GM19035 (cell line): ENCODE measurements at regions not wholly inside any gene's neighbourhood (a gene's known extent, or its start where the extent isn't known, plus 50 kb on each side); places are given as distances from the start of the nearest gene placed in this dataset.
"Not testable (repeated sequence)": the region's sequence is repeated elsewhere in the genome, so short reads cannot be mapped to it uniquely, and the experiment has no call there.

Source experiments
- ATAC-seq: cut with Tn5 transposase; IDR thresholded peaks from one replicate; pipeline ENCODE4 v1.9.1; 2021; ENCODE audit not compliant: unreplicated experiment

- no peak for ATAC-seq
Observed at GRCh38 chr2:122266636-122267035, 511.2 kb downstream of the TSN start.

- no peak for ATAC-seq
Observed at GRCh38 chr2:122267947-122268346, 512.5 kb downstream of the TSN start.

- ATAC-seq = no peak
Observed at GRCh38 chr2:122273785-122274419, 518.5 kb downstream of the TSN start.

GRCh38 chr2:122277956-122278355, 522.5 kb downstream of the TSN start:
- no peak for ATAC-seq

GRCh38 chr2:122300758-122301157, 545.3 kb downstream of the TSN start:
- peak; percentile 56 for ATAC-seq

DNA sequence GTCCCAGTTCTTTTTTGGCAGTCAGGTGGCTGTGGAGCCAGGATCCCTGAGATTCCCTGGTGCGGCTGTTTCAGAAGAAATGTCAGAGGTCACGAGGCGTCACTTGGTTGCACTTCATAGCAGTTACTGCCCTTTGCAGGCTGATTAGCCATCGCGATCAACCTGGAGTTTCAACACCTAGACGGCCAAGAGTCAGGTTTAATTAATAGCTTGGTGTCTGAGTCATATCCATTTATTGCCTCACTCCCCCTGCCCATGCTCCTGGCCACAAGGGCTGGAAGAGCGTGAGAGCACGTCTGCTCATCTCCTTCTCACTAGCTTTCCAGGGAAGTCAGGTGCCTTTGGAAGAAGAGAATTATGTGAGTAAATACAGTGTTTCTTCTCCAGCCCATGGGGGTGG, 552.3 kb downstream of the TSN start:
- no peak for ATAC-seq

- no peak for ATAC-seq
Observed at GRCh38 chr2:122315306-122315705, 559.9 kb downstream of the TSN start.

DNA sequence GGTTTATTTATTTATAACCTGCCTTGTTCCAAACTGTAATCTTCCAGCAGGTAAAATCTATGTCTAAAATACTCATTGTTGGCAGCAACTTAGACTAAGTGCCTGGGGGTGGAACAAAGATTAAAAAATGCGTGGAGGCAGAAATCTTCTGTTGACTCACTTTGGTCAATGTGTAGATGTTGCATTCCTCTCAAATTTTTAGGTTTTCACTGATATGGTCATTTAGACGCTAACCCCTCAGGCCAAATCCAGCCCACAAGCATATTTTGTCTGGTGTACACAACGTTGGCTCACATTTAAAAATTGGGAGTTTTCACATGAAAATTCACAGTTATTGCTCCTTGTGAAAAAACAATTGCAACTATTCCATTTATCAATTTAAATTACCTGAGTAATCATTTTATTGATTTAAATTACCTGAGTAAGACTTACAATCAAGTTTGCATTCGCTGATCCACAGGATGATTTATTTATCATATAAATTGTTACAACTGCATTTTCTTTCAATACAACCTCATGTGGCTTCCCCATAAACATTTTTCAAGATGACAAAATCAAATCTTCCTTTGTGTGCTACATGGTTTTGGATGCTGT, 564.2 kb downstream of the TSN start:
- no peak for ATAC-seq

DNA sequence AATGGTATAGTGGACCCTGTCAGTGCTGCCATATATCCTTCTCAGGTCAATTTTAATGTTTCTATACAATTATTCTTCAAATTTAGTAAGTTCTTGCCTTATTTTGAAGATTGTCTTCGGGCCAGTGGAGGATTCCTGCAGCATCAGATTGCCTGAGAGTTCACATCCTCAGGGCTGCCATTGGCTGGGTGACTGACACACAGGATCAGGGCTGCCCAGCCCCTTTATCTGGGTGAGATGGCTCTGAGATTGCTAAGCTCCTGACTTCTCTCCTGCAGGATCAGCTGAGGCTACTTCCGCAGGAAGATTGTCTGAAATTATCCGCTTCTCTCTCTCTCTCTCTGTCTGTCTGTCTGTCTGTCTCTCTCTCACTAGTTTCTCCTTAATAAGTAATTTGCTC, 567.4 kb downstream of the TSN start:
- ATAC-seq = no peak

DNA sequence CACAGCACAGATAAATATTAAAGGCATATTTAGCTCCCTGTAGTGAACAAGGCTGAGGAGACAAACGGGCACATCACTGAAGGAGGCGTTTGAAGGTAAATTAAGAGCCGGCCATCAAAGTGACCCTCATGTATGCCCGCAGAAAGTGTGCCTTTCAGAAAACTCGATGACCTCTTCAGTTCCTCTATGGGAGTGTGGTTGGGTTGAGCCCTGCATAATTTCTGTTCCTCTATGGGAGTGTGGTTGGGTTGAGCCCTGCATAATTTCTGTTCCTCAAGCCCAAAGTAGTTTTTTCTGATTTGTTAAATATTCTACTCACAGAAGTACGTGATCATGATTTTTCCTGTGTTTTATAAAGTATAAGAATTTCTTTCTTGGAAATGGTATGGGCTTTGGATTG, 568.5 kb downstream of the TSN start:
- ATAC-seq = no peak

DNA sequence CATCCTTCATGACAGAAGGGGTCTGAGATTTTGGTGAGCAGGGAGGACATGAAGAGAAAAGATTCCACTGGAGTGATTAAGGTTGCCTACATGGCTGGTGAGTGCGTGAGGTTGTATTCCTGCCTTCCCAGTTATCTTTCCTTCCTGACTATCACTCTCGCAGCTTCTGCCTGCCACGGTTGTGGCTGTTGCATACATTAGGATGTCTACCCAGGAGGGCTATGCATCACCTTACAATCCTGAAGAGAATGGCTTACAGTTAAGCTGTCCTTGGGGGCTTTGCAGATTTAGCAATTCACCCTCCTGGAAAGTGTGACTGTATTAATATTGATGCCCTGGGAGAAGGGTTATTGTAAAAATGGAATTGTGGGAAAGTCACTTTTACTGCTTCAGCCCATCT, 571.0 kb downstream of the TSN start:
- no peak for ATAC-seq

DNA sequence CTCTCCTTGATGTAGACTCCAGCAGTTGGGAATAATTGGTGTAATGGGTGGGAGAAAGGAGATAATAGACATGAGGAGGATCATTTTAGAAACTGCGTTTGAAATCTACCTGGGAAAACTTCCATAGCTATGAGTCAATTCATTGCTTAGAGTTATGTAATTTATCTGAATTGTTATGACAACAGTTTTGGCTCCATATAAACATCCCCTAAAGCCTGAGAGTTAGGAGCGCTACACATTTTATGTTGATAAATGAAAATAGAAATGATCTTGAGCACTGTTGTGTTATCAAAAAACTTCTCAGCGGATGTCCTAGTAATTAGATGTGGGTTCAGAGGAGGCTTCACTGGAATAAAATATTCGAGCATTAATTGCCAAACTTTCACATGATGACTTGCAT, 573.4 kb downstream of the TSN start:
- no peak for ATAC-seq

GRCh38 chr2:122329278-122329677, 573.8 kb downstream of the TSN start:
- ATAC-seq = no peak

- ATAC-seq = no peak
Observed at GRCh38 chr2:122333932-122334331, 578.5 kb downstream of the TSN start.

GRCh38 chr2:122338000-122338399, 582.5 kb downstream of the TSN start:
- ATAC-seq = no peak

- ATAC-seq = peak; percentile 96
Observed at GRCh38 chr2:122340246-122340645, 584.8 kb downstream of the TSN start.

DNA sequence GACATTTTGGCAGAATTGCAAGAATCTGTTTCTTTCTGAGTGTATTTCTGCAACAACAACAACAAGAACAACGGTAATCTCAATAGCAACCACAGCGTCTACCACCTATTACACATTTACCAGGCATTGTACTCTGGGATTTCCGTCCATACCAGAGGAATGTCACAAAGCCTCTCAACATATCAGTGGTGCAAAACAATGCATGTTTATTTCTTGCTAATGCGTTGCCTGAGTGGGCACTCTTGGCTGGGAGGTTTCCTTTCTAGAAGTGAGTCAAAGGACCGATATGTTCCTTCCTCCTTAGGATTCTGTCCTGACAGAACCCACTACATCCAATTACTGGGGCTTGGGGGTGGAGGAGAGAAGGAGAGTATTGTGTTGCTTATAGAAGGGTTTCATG, 585.6 kb downstream of the TSN start:
- no peak for ATAC-seq

GRCh38 chr2:122352151-122352550, 596.7 kb downstream of the TSN start:
- ATAC-seq = not testable (repeated sequence)

- no peak for ATAC-seq
Observed at GRCh38 chr2:122357998-122358397, 602.5 kb downstream of the TSN start.

- no peak for ATAC-seq
Observed at GRCh38 chr2:122358729-122359128, 603.3 kb downstream of the TSN start.

DNA sequence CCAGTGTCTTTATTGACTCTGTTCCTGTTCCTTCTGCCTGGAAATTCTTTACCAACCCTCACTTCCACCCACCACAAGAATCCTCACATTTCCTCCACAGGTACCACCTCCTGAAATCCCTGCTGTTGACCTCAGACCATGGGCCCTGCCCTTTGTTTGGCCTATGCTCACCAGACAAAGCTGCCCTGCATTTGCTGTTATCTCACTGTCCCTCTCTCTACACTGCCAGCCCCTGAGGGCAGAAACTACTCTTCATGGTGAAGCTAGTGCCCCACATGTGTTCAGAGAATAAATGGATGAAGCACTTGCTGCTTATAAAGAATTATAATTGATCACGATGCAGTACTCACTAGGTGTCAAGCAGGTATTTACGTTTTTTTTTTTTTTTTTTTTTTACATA, 608.4 kb downstream of the TSN start:
- ATAC-seq = no peak

GRCh38 chr2:122366427-122366826, 611.0 kb downstream of the TSN start:
- no peak for ATAC-seq

- no peak for ATAC-seq
Observed at GRCh38 chr2:122366969-122367645, 611.7 kb downstream of the TSN start.
